ENCODE measurements at regions not wholly inside any gene's neighbourhood (a gene's known extent, or its start where the extent isn't known, plus 50 kb on each side); places are given as distances from the start of the nearest gene placed in this dataset.

DNA sequence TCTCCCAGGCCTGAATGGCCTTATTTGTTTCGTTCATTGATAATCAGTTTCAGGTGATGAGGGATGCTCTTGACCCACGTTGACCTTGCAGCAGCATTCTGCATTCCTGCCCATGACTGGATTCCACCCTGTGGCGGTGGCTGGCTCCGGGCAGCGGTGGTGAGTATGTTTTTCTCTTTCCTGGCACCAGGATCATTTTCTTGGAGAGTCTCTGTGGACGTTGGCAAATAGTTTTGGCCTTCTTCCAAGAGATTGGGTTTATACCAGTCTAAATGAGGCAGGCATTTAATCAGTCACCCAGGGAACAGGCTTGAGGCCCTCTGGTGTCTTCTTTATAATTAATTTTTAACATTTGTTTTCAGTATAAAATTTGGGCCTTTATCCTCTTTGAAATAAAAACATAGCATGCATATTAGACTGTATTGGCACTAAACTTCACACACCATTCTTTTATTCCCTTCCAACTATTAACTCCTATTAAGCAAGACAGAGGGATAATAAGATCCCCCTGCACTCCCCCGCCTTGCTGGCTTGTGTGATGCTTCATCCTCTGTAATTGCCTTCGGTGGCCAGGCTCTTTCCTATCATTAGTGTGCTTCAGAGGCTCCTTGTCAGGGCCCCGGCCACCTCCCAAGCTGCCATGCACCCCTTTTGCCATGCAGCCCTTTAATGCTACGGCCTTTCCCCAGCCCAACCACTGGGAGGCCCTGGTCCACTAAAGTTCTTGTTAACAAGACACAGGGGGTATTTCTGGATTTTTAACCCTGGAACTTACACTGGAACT, 176.2 kb upstream of the TOPAZ1 start:
- DNase-seq = no peak

DNA sequence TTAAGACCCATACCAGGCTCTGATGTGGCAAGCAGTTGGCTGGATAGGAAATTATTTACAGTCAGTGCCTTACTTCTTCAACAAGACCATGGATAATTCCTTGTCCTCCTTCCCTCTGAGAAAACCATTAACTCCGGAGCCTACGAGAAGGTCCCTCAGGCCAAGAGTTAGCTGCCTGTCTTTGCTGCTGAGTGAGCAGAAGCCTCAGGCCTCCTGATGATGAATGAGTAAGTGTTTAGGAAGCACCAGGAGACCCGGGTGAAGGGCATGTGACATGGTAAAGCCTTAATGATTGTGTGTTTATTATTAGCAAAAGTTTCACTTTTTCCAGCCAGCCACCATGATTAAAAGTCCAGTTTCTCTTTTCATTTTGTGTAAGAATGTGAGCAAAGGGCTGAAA, 174.9 kb upstream of the TOPAZ1 start:
- no peak for DNase-seq

DNA sequence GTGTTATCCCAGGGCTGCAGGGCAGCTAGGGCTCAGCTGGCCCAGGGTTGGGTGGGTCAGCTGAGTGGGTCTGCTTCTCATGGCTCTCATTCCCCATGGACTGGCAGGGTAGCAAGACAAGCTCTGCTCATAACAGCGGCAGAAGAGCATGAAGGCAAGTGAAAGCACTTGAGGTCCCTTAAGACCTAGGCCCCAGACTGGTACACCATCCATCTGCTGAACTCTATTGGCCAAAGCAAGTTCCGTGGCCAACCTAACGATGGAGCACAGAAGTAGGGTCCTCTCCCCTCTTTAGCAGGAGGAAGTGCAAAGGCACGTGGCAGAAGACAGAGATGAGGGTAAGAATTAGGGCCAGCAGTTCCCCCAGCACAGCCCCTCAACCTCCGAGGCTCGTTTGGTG, 174.3 kb upstream of the TOPAZ1 start:
- no peak for DNase-seq

DNA sequence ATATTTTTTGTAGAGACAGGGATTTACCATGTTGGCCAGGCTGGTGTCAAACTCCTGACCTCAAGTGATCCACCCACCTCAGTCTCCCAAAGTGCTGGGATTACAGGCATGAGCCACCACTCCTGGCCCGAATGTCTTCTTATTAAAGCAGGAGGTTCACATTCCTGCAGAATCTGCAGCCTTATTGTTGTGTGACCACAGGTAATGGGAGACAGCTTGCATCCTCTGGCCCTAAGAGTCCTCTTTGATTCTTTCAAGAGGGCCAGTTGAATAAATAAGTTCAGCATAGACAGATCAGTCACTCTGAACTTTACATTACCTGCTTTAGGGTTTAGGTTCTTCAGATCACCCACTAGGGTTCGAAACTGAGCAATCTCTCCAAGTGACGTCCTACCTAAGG, 172.9 kb upstream of the TOPAZ1 start:
- DNase-seq = no peak

DNA sequence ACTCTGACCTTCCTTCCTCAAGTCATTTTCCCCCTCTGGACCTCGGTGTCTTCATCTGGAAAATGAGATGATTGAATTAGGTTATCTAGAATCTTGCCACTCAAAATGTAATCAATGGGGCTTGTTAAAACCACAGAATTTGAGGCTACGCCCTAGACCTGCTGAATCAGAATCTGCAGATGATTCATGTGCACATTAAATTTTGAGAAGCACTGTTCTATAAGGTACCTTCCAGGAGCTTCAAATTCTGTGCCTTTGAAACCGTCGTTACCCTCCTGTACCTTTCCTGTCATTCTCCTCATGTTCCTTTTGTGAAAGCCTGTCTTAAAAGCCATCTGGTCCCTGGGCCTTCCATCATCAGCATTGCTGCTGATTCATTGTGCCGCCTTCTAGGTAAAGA, 172.4 kb upstream of the TOPAZ1 start:
- DNase-seq = no peak

DNA sequence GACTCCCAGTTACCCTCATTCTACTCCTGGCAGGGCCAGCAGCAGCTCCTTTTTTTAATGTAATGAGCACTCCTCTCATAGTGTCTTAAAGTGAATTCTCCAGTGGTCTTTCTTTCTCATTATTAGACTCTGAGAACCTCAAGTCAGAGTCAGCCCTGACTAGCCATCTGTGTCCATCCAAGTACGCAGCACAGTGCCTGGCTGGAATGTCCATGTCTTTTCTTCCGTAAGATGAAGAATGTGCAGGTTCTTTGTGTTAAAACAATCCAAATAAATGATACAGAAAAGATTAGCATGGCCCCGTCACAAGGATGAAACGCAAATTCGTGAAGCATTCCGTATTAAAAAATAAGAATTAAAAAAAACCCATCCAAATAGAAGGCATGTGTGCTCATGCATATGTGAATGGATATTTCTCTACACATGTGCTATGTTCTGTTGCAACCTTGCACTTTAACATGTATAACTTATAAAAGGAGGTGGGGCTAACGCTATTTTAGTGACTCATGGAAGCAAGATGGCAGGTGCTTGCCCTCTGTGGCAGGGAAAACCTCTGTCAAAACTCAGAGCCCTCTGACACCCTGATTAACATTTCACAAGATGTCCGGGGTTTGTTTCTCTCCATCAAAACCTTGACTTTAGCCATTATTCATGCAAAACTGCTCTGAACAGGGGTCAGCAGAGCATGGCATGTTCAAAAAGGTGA, 170.7 kb upstream of the TOPAZ1 start:
- no peak for DNase-seq

DNA sequence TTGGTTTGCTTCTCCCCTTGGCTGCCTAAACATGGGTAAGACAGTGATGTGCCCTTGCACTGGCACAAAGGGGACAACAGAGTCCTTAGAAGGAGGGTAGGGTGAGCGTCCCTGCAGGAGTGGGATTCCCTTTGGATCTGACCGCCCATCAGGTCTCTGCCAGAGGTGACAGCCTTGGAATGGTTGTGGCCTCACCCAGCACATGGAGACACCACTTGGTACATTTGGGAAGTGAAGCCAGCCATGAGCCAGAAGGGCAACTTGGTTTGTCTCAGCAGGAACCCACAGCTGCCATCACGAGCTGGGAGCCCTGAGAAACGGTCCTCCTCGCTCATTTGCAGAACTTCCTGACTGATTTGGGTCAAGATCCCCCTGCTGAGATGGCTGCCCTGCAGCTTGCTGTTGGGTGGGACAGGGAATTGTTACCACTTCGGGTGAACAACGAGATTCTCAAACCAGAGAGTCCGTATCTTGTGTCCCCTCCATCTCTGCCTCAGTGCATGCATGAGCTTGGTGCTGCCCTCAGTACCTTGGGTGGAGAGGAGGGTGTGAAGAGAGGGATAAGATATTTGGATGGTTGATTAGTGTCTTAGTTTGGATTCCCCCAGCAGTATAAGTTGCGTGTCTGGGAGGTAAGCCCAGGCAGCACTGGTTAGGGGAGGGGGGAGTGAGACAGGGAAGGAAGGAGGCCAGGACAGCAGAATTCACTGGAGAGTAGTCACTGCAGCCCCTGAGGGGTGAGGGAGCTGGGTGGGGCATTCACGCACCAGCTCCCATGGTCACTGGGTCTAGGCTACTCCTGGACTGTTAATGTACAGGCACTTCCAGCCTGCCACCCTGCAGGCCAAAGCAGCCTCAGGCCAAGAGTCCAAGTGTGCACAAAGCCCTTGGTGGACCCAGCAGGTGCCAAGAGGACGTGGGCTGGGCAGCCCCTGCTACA, 168.8 kb upstream of the TOPAZ1 start:
- DNase-seq = no peak

DNA sequence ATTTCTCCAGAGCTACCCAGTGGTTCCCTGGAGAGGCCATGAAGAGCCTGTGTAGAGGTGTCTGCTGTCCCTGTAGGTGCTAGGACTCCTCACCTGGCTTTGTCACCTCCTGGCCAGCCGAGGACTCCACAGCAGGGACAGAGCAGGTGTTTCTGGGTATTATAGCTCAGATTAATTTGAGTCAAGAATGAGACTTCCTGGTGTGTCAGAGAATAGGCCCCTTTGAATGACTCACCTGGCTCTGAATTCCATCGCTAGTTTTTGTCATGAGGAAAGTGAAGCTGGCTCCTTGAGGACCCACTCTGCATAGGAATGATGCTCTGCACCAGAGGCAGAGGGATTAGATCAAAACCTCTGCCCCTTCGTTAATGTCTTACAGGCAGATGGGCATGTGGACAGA, 167.5 kb upstream of the TOPAZ1 start:
- DNase-seq = no peak

DNA sequence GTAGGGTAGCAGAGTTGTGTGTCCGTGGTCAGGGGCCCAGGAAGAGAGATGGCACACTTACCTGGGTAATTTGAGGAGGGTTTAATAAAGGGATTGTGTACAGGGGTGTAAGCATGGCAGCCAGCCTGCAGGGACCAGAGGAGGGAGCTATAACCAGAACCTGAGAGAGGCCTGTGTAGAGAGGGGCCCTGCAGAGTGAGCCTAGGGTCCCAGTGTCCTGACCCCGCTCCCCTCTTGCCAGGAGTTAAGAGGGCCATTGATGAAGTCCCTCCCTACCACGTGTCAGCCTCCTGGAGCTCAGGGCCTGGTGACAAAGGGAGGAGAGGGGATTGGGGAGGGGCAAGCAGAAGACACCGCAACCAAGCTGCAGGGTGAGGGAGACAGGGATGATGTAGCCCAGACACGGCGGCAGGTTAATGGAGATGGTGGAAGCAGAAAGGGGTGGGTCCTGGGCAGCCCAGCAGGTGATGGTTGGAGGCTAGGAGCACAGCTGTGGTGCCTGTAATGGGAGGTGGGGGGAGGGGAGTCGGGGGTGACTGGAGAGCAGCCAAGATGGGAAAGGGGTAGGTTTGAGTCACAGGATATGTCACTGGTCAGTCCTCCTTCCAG, 165.4 kb upstream of the TOPAZ1 start:
- DNase-seq = no peak

DNA sequence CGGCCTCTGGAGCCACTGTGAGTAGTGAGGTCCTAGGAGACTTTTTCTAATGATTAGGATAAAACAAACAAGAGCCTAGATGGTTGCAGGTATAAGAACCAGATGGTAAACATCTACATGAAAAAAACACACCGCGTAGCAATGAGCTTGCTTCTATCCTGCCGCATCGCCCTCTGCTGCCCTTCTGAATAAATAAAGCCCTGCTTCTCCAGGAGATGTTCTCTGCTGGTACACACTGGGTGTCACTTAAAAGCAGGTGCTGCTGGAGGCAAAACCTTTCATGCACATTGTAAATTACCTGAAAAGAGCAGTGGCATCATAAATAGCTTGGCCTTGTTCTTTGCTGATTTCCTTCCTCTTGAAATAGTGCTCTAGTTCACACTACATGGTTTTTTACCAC, 164.4 kb upstream of the TOPAZ1 start:
- no peak for DNase-seq

DNA sequence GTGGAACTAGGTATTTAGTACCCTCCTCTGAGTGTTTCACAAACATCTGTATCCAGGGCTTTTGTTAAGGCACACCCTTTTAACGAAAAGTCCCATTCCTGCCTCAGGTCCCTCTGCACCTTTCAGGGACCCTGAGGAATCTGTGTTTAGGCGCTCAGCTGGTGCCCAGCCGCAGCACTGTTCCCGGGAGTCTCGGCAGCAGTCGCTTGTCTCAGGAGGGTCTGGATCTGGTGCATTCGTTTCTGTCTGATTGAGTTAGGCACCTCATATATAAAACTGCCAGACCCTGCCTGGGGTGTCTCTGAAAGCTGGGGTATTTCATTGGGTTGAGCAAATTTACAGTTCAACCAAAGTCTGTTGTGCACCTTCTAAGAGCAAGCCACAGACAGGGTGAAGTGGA, 162.8 kb upstream of the TOPAZ1 start:
- no peak for DNase-seq

DNA sequence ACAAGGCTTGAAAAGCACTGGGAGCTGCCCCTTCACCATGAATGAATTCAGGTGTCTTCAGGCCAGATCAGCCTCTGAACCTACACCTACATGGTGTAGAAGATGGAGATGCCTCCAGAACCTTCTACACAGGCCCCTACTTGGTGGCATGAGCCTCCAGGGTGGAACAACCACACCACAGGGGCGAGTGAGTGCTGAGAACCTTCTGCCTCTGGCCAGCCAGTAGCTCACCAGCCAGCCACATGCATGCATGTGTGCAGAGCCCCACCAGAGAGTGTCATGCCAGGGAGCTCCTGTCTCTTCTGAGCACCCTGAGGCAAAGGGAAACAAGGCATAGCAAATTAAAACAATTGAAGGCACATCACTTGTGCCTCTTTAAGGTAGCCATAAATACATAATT, 161.8 kb upstream of the TOPAZ1 start:
- DNase-seq = no peak

DNA sequence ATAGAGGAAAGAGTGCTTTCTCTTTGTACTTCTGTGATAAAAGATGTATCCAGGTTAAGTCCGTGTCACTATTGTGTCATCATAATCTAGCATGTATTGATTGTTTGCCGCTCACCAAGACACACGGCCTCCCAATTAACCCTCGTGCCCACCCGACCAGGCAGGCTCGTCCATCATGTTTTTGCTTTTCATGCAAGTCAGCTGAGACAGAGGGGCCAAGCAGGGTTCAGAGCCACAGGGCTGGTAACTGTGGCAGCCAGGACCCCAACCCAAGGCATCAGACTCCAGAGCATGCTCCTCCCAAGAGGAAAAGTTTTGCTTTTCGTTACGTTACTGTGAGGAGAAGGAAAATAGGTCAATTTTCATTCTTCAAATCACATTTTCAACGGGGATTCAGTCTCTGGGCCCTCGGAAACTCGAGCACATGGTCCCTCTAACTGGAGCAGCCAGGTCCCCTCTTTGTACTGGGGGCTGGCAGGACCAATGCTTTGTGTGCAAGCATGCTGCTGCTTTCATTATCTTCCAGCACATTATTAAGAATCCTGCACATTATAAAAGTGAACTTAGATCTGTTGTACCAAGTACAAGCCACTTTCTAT, 161.1 kb upstream of the TOPAZ1 start:
- no peak for DNase-seq

DNA sequence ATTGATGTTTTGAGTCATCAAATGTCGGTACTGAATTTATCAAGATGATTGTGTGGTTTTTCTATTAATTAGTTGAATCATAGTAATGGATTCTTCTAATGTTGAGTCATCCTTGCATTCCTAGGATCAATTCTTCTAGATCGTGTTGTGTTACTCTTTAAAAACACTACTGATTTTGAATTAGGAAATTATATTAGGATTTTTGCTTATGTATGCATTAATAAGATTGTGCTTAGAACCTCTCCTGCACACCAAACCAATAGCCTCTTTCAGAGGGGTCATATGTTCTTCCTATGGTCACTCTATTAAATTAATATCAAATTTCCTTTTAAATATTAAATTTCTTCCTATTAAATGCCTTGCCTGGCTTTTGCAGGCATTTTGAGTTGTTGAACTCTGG, 151.7 kb upstream of the TOPAZ1 start:
- no peak for DNase-seq

DNA sequence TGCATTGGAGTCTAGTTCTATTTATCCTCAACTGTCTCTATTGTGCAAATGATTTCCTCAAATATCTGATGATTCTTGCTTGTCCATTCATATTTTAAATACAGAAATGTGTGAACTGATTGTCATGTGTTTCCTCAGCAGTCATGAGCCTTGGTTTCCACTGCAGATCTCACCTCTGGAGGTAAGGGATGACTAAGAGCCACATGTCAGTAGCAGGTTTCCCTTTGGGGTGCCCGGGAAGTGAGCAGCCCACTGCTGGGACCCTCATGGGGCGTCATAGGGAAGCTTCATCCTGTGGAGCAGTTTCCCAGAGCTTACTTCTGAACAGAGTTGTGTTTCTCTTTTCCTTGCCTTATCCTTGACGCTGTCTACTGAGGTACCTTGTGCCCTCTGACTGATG, 149.2 kb upstream of the TOPAZ1 start:
- DNase-seq = no peak

DNA sequence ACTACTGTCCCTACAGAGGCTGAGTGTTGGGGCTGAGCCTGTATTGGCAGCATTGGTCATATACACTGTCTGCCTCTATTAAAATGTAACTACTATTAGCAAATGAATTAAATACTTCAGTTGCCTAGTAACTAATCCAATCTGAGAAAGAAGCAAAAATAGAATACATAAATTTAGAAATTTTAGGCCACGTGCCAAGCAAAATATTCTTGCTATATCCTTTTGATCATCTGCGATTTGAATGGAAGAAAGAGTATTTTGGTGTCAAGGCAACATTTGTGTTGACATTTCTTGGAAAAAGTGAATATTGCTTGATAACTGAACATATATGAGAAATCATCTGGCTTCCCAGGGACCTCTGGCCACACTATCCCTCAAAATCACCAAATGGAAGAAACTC, 148.2 kb upstream of the TOPAZ1 start:
- no peak for DNase-seq

DNA sequence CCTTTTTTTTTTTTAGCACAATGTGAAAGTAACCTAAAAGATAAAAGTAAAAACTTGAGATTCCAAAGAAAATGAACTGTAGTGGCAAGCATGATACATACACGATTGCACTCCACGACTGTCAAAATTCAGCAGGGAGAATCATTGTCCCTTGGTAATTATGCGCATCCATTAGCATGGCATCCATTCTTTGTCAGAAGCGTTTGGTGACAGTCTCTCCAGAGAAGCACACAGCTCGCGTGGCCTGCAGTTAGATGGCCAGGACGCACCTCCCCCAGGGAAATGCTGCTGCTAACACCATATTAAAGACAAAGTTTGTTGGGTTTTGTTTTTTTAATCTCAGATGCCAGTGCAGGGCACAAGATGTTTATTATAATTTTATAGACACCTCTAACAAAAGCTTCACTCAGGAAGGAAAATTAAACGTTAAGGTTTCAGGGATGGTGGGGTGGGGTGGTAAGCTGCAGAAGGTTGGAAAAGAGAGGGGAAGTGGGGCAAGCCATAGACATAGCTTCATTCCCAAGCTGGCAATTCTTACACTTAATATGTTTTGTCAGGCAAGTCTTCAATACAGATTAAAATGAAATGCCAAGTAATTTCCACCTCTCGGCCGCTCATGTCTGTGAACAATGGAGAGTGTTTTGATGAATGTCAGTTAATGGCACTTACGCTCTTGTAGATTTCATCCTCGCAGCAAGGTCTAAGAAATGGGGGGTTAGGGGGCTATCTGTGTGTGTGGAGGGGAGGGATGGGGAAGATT, 142.8 kb upstream of the TOPAZ1 start:
- no peak for DNase-seq

DNA sequence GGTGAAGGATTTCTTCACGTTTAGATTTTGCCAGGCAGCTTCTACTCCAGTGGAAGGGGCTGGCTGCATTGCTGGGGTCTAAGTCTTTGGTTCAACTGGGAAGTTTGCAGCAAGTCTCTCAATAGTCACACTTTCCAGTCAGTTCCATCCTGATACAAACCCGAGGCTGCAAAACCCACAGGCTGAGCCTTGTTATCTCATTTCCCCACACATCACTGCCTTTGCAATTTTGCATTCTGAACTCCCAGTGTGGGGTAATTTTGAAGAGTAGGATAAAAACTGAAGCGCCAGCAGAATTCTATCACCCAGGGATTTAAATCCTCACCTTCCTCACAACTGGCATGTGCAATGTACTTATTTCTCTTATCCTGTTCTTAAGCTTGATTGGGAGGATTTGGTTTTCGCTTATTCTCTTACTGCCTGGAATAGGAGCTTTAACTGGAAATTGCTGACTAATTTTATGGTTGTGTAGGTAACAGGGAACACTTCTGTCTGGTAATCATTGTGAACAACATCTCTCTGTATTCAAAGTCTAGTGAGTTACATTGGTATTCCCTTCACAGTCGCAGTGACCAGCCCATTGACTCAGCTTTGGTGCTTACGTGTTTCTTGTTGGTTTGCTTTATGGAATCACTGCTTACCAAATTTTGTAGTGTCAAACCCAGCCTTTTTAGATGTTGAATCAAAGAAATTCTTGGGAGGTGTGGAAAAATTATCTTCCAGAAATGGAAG, 142.0 kb upstream of the TOPAZ1 start:
- DNase-seq = no peak

DNA sequence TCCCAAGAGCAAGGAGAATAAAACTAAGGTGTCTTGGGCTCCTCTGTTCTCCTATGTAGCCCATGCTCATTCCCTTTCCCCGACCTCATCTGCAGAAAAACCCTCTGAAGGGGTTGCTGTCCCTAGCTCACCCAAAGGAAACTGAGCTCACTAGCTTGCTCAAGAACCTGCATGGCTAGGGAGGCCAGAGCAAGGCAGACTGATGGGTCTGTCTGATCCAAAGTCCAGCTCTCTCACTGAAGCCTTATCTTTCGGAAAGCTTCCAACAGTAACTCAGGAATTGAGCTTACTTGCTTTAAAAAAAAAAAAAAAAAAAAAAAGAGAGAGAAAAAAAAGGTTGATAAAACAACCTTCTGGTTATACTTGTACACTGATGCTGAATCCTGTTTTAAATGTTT, 141.4 kb upstream of the TOPAZ1 start:
- no peak for DNase-seq

DNA sequence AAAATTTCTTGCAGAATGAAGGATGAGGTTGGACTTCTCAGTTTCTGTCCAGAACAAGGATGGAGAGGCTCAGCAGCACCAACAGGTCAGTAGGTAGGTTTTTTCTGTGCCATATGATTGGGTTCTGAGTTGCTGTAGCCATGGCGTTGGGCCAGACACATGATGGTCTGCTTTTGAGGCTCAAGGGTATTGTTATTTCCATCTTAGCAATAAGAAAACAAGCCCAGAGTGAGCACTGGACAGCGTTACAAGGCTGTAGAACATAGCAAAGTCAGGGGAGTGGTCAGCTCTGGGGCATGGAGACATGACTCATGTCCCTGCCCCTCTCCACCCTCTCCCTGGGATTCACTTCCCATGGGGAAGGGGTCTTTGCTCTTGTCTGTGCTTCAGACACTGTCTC, 137.6 kb upstream of the TOPAZ1 start:
- no peak for DNase-seq

DNA sequence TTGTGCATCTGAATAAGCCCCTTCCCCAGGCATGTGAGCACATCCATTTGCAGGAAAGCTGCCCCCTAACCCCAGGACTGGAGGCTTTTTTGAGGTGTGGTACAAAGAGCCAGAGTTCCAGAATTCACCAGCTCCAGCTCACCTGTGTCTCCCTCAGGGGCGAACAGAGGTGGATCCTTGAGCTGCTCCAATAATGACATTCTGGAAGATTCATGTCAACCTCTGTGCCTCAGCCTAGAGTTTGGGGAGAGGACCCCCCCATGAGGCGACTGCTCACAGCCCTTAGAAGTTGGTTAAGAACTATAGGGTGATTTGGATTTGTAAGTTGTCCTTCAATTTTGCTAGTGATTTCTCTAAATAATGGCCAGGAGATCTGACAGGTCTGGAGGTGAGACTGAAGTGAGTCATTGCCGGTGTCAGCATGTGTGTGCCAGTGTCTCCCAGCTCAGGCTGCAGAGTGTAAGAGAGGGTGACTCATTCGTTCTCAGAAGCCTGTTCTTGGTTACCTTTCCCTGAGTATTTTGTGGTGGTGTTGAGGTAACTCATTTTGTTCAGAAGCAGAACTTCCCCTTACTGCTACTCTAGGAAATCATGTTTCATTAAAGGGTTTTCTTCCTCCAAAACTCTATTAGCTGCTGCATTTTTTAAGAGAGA, 136.9 kb upstream of the TOPAZ1 start:
- no peak for DNase-seq
